ENCODE measurements at regions not wholly inside any gene's neighbourhood (a gene's known extent, or its start where the extent isn't known, plus 50 kb on each side); places are given as distances from the start of the nearest gene placed in this dataset.
A peak's percentile ranks its signal among the peaks of the same experiment; 100 is the strongest.

DNA sequence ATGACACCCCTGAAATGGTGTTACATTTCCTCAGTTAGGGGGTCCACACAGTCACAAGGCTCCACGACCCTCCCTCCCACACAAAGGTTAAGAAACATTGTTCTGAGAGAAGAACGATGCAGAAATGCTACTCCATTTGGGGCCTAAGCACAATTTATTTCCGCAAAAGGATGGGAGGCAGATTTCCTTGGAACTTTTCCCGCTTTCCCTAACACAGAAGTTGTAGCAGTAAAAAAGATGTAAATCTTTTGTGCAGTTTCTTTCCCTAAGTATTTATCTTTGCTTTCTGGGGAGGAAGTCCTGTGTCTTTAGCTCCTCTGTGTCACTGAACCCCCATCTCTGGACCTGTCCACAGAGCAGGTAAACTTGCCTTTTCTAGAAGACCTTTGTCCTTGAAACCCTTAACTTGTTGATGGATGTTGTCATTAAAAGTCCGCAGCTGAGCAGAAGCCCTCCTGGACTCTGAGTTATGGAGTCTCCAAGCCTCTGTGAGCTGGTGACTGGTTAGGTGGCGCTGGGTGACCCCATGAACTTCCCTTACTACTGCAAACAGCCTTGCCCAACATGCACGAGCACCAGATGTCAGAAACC is 67.2 kb upstream of the SHISA3 start:
- no peak for DNase-seq (ENCODE audit: low read depth)

DNA sequence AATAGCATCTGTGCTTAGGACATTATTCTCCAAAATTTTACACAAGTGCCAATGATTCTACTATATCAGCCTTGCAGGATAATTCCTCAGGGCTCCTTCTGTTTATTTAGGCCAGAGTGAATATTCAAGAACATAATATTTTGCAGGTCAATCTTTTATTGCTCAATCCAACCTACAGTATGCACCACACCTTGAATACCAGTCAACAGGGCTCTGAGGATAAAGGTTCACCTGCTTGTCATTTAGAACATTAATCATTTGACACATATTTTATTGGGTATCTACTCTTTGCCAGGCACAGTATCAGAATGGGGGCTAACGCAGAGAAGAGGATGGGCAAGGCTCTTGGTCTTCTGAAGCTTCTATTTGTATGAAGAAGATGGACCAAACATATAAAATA is 66.2 kb upstream of the SHISA3 start:
- no peak for DNase-seq (ENCODE audit: low read depth)

DNA sequence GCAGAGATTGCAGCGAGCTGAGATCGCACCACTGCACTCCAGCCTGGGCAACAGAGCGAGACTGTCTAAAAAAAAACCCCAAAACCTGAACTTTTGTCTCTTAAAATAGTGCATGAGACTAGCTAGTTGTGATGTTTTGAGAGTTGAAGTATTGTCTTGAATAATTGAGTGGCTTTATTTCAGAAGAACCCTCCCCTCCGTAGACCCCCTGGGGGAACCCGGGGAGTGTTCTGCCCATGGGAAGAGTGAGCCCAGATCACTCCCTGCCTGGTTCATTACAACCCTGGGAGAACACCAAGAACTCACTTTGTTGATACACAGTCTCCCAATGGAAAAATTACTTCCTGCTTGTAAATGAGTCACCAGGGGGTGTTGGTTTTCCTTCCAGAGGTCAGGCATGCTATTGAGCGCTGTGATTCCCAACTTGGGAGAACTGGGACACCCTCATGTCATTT is 65.3 kb upstream of the SHISA3 start:
- DNase-seq (ENCODE audit: low read depth) = peak; percentile 2

DNA sequence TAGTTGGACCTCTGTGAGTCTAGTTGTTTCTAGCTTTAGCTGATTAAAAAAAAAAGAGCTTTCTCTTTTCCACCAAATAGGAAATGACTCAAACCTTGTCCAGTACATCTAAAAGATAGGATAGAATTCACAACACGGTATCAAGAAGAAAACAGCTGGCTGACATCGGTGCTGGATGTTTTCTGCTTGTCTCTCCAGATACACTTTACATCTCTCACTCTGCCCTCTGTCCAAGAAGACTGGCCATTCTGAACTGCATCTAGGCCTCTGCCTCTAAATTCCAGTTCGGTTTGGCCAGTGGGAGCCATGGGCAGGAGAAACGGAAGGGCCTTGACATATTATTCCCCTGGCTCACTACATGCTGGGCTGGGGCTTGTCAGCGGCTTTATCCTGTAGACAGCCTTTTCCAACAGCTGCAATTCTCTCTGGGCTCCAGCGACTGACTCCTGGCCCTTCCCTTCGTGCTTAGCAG is 57.3 kb upstream of the SHISA3 start:
- peak; percentile 5 for DNase-seq (ENCODE audit: low read depth)

DNA sequence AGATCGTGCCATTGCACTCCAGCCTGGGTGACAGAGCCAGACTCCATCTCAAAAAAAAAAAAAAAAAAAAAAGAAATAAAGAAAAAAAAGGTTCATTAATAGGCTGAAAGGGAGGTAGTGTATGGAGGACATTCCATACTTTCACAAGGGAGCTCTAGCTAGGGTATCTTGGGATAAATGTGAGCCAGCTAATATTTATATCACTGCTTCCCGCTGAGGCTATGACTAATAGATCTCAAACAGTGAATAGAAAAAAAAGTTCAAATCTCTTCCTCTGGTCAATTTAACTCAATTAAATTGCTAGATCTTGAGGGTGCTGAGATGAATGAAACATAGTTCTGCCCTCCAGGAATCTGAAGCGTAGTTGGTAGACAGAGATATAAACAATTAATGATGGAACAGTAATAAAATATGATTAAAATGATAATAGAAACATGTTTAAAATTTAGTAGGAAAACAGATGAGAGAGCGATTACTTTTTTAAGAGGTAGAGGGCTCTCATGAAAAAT is 55.7 kb upstream of the SHISA3 start:
- peak; percentile 6 for DNase-seq (ENCODE audit: low read depth)

DNA sequence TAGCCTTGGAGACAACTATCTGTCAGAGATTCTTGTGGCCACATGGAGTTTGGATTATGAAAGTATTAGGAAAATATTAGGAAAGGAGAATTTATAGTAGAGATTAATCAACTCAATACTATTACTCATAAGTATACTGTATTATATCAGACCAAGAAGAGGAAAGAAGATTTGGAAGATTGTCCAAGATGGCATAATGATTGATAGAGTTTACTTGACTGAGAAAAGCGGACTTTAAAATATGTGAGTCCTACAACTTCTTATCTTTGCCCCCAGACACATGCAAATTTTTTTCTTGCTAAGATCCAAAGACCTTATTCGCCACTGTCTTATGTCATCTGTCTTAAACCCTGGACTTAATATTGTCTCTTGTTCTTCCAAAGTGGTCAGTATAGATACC is 54.8 kb upstream of the SHISA3 start:
- DNase-seq (ENCODE audit: low read depth) = no peak

DNA sequence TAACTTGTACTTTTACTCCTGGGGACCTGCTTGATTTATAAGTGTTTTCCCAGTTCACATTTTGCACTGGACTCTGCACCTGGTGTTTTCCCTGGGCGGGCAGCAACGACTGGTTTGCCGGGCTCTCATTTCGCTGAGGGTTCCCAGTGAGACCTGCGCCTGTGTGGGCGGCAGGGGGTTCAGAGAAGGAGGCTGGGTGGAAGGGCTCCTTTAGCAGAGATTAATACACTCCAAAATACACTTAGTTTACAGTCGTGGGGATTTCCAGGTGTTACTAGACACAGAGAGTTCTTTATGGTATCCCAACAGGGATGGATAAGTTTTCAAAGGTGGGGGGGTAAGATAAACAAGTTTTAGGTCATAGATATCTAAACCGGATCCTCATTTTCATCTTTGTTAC is 53.0 kb upstream of the SHISA3 start:
- DNase-seq (ENCODE audit: low read depth) = no peak

DNA sequence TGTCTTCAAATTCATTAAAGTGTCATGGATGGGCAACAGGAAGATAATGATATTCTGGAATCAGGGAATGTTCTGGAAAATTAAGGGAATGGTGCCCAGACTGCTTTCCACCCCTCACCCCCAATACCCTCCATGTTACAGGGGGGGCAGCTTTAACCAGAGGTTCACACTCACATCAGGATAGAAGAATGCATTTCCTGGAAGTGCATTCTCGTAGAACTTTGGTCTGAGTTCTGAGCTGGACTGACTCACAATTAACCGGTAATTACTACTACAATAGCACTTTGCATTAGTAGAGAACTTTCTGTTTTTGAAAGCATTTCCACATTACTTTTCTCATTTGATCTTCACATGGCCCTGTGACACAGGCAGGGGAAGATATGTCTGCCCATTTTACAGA is 52.5 kb upstream of the SHISA3 start:
- no peak for DNase-seq (ENCODE audit: low read depth)

DNA sequence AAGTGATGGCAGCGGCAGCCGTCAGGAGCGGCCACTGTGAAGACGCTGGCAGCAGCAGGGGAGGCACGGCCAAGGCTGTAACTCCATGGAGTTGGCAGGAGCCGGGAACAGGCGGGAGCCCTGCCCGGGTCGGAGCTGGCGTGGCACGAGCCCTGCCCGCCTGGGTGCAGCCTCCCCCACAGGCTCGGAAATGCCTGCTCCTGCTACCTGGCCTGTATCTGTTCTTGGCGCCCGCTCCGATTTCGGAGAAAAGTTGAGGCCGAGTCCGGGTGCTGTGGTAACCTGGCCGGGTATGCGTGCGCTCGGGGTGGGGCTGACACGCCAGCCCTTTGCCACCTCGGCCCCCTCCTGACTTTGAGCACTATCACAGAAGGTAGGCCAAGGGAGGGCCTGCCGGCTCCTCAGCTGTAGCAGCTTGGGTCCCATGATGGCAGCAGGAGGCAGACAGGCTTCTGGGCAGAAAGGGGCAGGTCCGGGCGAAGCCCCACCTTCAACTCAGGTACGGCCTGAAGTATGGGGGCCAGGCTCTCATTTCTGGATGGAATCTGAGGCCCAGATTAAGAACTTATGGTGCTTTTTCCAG is 51.2 kb upstream of the SHISA3 start:
- DNase-seq (ENCODE audit: low read depth) = no peak

DNA sequence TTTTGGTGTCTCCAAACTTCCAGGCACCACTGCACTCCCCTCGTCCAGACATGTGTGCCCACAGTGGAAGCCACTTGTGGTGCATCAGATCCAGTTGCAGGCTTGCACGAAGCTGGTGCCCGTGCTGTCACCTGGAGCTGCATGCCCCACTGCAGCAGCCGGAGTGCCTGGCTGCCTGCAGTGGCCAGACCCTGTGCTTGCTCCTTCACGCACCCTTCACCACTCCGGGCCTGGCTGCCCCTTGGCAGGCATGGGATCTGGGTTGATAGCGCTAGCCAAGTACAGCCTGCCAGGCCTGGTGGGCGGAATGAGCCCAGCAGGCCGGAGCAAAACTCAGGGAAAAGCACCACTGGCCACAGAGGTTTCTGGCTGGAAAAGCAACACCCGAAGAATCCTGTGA is 50.2 kb upstream of the SHISA3 start:
- no peak for DNase-seq (ENCODE audit: low read depth)

Measured in iris pigment epithelial cell (primary cell).